Keratinocyte (primary cell): ENCODE measurements at regions not wholly inside any gene's neighbourhood (a gene's known extent, or its start where the extent isn't known, plus 50 kb on each side); places are given as distances from the start of the nearest gene placed in this dataset.

Experiments used
- EZH2 ChIP-seq: IDR thresholded peaks from one replicate; pipeline ENCODE4 v1.6.1; 2012; ENCODE audit warnings: inconsistent platforms, mild to moderate bottlenecking, low read length, moderate library complexity
- TF ChIP-seq, protein P1 (sequence below), 3 experiments: IDR thresholded peaks in 1 of 3; conservative IDR thresholded peaks in 1 of 3; optimal IDR thresholded peaks in 1 of 3; 2 replicates in 2 of 3; 3 replicates in 1 of 3; pipeline versions ENCODE3 to v1.5.1; 2011; ENCODE audit warnings: low read length in 3 of 3, mild to moderate bottlenecking in 3 of 3, moderate library complexity in 2 of 3, control low read depth in 1 of 3, inconsistent platforms in 1 of 3; ENCODE audit not compliant: insufficient read depth in 2 of 3; ENCODE audit errors: extremely low read depth in 1 of 3

DNA sequence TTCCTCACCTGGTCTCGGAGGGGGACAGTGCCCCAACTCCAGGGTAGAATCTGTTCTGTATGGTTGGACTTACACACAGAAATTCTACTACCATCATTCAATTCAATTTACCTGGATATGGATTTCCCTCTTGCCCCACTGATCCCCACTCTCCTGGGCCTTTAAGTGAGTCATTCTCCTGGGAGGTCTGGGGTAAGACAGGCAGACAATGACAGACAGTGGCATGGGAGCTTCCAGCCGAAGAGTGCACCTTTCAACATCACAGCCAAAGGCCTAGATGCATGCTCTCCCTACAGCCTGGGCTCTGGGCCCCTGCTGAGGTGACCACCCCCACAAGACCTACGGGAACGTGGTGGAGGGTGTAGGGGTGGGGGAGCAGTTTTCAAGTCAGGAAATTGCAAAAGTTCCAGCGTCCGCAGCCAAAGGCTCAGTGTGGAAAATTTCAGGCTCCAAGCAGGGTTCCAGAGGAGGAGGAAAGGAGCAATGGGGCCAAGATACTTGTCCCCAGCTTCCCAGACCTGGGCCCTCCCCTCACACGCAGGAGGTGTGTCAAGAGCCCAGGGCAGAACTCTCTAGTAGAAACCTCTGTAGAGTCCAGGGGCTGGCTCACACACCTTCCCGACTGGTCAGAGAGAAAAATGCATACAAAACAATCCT, 296.4 kb downstream of the CYP26B1 start:
- TF ChIP-seq, protein P1, sequence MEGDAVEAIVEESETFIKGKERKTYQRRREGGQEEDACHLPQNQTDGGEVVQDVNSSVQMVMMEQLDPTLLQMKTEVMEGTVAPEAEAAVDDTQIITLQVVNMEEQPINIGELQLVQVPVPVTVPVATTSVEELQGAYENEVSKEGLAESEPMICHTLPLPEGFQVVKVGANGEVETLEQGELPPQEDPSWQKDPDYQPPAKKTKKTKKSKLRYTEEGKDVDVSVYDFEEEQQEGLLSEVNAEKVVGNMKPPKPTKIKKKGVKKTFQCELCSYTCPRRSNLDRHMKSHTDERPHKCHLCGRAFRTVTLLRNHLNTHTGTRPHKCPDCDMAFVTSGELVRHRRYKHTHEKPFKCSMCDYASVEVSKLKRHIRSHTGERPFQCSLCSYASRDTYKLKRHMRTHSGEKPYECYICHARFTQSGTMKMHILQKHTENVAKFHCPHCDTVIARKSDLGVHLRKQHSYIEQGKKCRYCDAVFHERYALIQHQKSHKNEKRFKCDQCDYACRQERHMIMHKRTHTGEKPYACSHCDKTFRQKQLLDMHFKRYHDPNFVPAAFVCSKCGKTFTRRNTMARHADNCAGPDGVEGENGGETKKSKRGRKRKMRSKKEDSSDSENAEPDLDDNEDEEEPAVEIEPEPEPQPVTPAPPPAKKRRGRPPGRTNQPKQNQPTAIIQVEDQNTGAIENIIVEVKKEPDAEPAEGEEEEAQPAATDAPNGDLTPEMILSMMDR (optimal IDR thresholded peaks at IDR 0.05 in 1 of 3, IDR thresholded peaks at IDR 0.05 in 1 of 3, conservative IDR thresholded peaks at IDR 0.05 in 1 of 3; ENCODE audit: extremely low read depth in 1 of 3, insufficient read depth in 2 of 3, low read length in 3 of 3), result no peak
- no peak for TF ChIP-seq EZH2
